IPS DF 6.9 (cell line): ENCODE measurements at regions not wholly inside any gene's neighbourhood (a gene's known extent, or its start where the extent isn't known, plus 50 kb on each side); places are given as distances from the start of the nearest gene placed in this dataset.

Experiments
- DNase-seq: peaks from one replicate; pipeline ENCODE4 v3.0.0-alpha.2; 2013; ENCODE audit warnings: low read depth, low spot score
- H3K27ac ChIP-seq: one replicate; pipeline ENCODE4 v1.5.1; 2013; ENCODE audit warnings: low read length, control low read depth
- H3K27me3 ChIP-seq: 2 replicates; pipeline ENCODE4 v1.6.1; 2013; ENCODE audit warnings: mild to moderate bottlenecking, low read length; ENCODE audit not compliant: control insufficient read depth, insufficient read depth
- H3K36me3 ChIP-seq: 2 replicates; pipeline ENCODE4 v1.6.1; 2013; ENCODE audit warnings: low read length; ENCODE audit not compliant: control insufficient read depth, insufficient read depth
- H3K4me1 ChIP-seq: 2 replicates; pipeline ENCODE4 v1.6.1; 2013; ENCODE audit warnings: low read length; ENCODE audit not compliant: control insufficient read depth, insufficient read depth
- H3K4me3 ChIP-seq: 2 replicates; pipeline ENCODE4 v1.5.1; 2013; ENCODE audit warnings: mild to moderate bottlenecking, low read length
- H3K9me3 ChIP-seq: 2 replicates; pipeline ENCODE4 v1.6.1; 2013; ENCODE audit warnings: low read length, inconsistent platforms; ENCODE audit not compliant: control insufficient read depth, insufficient read depth
- WGBS: extraction: QIAGEN DNeasy Blood & Tissue Kit; methylation state at CpG from one replicate; pipeline ENCODE4 v1.1.7; 2013; ENCODE audit warnings: mixed read lengths, missing lambda C conversion rate; ENCODE audit not compliant: insufficient read length, insufficient coverage; 5-methylcytosine and 5-hydroxymethylcytosine counted together

DNA sequence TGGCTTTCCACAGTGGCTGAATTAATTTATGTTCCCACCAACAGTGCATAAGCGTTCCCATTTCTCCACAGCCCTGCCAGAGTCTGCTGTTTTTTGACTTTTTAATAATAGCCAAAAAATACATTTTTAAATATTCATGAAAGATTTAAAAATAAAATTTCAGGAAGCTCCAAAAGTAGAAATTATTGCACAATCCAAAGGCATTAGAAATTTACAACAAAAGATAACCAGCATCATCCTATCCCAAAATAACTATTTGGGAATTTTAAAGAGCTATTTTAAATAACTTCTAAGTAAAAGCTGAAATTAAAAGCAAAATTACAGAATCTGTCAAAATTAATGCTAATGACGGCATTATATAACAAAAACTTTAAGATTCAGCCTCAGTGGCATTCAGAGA lies 131.5 kb downstream of the QDPR start:
- H3K4me3 ChIP-seq = no peak overlapping the region
- no peaks in the 10 kb centered on the region for H3K27me3 ChIP-seq
- H3K36me3 ChIP-seq = no peaks in the 10 kb centered on the region
- DNase-seq = no peak
- H3K9me3 ChIP-seq = no peaks in the 10 kb centered on the region
- no CpG with 5 or more reads among the region's 2 CpGs for WGBS
- H3K4me1 ChIP-seq = no peaks in the 10 kb centered on the region
- no peak overlapping the region for H3K27ac ChIP-seq

DNA sequence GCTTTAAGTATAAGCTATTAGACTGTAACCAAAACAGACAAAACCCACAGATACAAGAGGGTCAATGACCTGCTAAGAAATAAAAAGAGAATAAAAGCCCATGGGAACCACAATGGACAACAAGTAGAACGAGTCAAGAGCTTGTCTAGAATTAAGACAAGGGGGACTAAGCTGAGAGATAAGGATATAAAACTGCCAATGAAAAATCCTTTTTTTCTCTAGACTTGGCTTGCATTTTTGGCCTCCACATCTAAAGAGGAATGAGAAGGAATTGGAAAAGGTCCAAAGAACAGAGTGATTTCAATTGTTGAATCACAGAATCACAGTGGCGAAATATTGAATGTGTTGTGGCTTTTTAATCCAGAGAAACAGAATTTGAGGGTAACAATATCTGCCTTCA lies 135.7 kb downstream of the QDPR start:
- no CpG with 5 or more reads among the region's 2 CpGs for WGBS
- Histone ChIP-seq H3K36me3 (no peaks in the 10 kb centered on the region), H3K4me3 (no peak overlapping the region), H3K27ac (no peak overlapping the region), H3K27me3 (no peaks in the 10 kb centered on the region), H3K4me1 (no peaks in the 10 kb centered on the region), H3K9me3 (no peaks in the 10 kb centered on the region)
- DNase-seq = no peak

DNA sequence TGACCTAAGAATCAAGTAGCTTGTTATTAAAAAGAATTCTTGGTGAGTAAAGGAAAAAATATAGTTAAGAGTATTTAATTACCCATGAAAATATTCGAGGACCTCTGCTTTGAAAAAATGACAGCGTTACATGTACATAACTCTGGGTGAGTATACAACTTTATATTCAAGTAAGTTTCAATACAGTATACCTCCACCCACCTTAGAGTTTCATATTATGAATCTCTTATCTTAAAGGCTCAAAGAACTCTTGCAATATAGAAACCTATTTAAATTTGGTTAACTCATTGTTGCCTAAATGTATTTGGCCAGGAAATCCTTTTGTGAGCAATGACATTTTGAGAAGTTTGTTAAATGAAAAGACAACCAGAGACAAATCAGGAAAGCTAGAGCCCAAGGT lies 138.2 kb downstream of the QDPR start:
- H3K9me3 ChIP-seq = no peaks in the 10 kb centered on the region
- H3K27ac ChIP-seq = no peak overlapping the region
- H3K4me3 ChIP-seq = no peak overlapping the region
- no peak for DNase-seq
- WGBS = no CpG with 5 or more reads among the region's 2 CpGs
- H3K36me3 ChIP-seq = no peaks in the 10 kb centered on the region
- no peaks in the 10 kb centered on the region for H3K4me1 ChIP-seq
- no peaks in the 10 kb centered on the region for H3K27me3 ChIP-seq

DNA sequence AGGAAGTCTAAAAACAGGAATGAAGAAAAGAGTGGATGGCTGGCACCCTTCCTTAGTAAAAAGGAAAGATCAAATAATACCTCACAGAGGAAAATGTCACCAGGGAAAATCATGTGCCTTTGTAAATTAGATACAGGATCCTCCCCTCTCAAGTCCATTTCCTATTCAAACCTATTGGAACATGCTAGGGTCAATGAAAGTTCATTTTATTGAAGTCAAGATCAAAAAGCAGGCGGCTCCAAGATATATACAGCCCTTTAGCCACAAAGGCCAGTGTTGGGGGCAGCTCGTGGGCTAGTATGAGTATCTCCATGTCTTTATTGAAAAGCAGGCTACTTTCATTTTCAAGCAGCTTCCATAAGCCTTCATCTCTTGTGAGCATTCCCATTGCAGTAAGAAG lies 141.1 kb downstream of the QDPR start:
- whole genome bisulfite sequencing = no CpG with 5 or more reads among the region's 2 CpGs
- Histone ChIP-seq H3K27me3 (no peaks in the 10 kb centered on the region), H3K27ac (no peak overlapping the region), H3K4me3 (no peak overlapping the region), H3K9me3 (no peaks in the 10 kb centered on the region), H3K4me1 (no peaks in the 10 kb centered on the region), H3K36me3 (no peaks in the 10 kb centered on the region)
- DNase-seq = no peak

DNA sequence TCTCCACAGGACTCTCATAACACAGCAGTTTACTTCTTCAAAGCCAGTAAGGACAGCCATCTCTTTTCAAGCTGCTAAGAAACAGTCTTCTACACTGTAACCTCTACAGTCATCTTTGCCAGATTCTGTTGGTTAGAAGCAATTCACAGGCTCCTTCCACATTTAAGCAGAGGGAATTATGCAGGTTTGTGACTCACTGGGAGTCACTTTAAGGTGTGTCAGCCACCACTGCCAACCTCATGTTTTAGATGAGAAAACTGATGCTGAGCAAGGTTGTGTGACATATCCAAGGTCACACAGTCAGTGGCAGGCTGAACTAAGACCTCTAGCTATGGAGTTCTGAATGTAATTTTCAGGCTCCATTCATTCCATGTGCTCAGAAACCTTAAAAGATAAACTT lies 143.5 kb downstream of the QDPR start:
- no peaks in the 10 kb centered on the region for H3K27me3 ChIP-seq
- H3K4me3 ChIP-seq = no peak overlapping the region
- no peaks in the 10 kb centered on the region for H3K36me3 ChIP-seq
- DNase-seq = no peak
- no peak overlapping the region for H3K27ac ChIP-seq
- no peaks in the 10 kb centered on the region for H3K9me3 ChIP-seq
- H3K4me1 ChIP-seq = no peaks in the 10 kb centered on the region

DNA sequence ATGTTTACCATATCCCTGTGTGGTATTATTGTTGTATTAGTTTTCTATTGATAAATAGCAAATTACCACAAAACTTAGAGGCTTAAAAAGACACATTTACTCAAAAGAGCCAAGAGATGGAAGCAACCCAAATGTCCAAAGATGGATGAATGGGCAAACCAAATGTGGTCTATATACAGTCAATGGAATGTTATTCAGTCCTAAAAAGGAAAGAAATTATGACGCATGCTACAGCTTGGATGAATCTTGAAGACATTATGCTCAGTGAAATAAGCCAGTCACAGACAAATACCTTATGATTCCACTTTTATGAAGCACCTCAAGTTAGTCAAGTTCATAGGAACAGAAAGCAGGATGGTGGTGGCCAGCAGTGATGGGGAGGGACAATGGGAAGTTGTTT lies 144.7 kb downstream of the QDPR start:
- no CpG with 5 or more reads among the region's 1 CpG for WGBS
- H3K4me1 ChIP-seq = no peaks in the 10 kb centered on the region
- H3K27me3 ChIP-seq = no peaks in the 10 kb centered on the region
- H3K27ac ChIP-seq = no peak overlapping the region
- no peak overlapping the region for H3K4me3 ChIP-seq
- DNase-seq = no peak
- H3K9me3 ChIP-seq = no peaks in the 10 kb centered on the region
- no peaks in the 10 kb centered on the region for H3K36me3 ChIP-seq

DNA sequence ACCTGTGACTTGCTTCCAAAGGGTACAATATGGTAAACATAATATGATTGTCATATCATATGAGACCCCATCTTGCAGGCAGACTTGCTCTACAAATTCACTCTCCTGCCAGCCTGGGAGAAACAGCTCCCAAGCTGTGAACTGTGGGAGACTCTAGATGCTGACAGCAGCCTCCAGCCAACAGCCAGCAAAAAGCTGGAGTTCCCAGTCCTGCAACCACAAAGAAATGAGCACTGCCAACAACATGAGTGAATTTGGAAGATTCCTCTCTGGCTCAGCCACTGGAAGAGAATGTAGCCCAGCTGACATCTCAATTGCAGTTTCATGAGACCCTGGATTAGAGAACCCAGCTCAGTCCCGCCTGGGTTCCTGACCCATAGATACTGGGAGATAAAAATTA lies 145.4 kb downstream of the QDPR start:
- Histone ChIP-seq H3K4me3 (no peak overlapping the region), H3K27ac (no peak overlapping the region), H3K9me3 (no peaks in the 10 kb centered on the region), H3K36me3 (no peaks in the 10 kb centered on the region), H3K27me3 (no peaks in the 10 kb centered on the region), H3K4me1 (no peaks in the 10 kb centered on the region)
- no CpG with 5 or more reads among the region's 1 CpG for WGBS
- no peak for DNase-seq

DNA sequence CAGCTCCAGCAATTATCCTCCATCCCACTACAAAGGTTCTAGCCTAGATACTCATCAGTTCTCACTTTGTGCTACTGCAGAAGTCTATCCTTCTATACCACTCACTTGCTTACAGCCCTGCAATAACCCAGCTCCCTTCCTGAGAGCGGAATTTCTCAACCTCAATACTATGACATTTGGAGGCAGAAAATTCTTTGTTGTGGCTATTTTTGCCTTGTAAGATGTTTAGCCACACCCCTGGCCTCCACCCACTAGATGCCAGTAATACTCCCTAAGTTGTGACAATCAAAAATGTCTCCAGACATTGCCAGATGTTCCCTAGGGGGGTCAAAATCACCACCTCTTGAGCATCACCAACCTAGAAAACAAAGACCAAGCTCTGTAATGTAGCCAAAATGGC lies 149.5 kb downstream of the QDPR start:
- no peak for DNase-seq
- no peaks in the 10 kb centered on the region for H3K9me3 ChIP-seq
- no peak overlapping the region for H3K27ac ChIP-seq
- H3K27me3 ChIP-seq = no peaks in the 10 kb centered on the region
- H3K4me3 ChIP-seq = no peak overlapping the region
- H3K36me3 ChIP-seq = no peaks in the 10 kb centered on the region
- H3K4me1 ChIP-seq = no peaks in the 10 kb centered on the region
- WGBS = no CpG with 5 or more reads among the region's 1 CpG

DNA sequence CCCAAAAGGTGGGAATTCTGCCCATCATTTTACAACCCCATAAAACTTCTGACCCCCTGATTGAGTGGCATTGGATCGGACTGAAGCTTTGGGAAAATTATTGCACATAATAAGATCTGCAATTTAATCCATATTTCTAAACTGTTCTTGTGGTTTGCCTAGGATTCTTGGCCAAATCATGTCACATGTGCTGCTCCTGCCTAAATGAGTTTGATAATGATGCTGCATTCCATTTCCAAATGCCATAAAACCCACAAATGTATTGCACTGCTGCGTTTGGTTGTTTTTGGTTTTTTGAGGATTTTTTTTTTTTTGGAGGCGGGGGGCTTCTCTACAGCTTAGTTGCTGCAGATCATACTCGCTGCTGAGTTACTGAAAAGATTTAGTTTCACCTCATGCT lies 153.6 kb downstream of the QDPR start:
- H3K27ac ChIP-seq = no peak overlapping the region
- no peak for DNase-seq
- no peaks in the 10 kb centered on the region for H3K36me3 ChIP-seq
- no peaks in the 10 kb centered on the region for H3K9me3 ChIP-seq
- H3K27me3 ChIP-seq = no peaks in the 10 kb centered on the region
- no CpG with 5 or more reads among the region's 4 CpGs for WGBS
- no peak overlapping the region for H3K4me3 ChIP-seq
- H3K4me1 ChIP-seq = no peaks in the 10 kb centered on the region

DNA sequence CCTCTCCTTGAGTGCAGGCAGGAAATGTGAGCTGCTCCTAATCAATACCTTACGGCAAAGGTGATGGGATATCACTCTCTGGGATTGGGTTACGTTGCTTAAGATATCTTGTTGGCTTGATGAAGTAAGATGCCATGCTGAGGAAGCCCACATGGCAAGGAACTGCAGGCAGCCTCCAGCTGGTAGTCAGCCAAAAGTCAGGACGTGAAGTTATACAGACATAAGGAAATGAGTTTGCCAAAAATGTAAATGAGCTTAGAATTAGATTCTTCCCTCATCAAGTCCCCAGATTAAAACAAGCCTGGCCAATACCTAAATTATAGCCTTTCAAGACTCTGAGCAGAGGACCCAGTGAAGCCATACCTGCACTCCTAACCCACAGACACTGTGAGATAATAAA lies 155.0 kb downstream of the QDPR start:
- no CpG with 5 or more reads among the region's 3 CpGs for WGBS
- H3K27ac ChIP-seq = no peak overlapping the region
- DNase-seq = no peak
- no peak overlapping the region for H3K4me3 ChIP-seq
- no peaks in the 10 kb centered on the region for H3K4me1 ChIP-seq
- no peaks in the 10 kb centered on the region for H3K9me3 ChIP-seq
- no peaks in the 10 kb centered on the region for H3K27me3 ChIP-seq
- no peaks in the 10 kb centered on the region for H3K36me3 ChIP-seq

DNA sequence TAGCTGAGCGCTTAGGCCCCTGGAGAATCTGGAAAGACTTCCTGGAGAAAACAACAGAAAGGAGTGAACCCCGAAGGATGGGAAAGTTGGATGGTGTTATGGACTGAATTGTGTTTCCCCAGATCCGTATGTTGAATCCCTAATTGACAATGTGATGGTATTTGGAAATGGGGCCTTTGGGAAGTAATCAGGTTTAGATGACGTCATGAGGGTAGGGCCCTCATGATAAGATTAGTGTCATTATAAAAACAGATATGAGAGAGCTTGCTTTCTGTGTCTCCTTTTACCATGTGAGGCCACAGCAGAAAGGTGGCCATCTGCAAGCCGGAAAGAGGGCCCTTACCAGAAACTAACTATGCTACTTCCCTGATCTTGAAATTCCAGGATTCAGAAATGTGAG lies 159.5 kb downstream of the QDPR start:
- Histone ChIP-seq H3K4me1 (no peaks in the 10 kb centered on the region; the same call in 1 of the 2 replicates), H3K27ac (no peak overlapping the region), H3K36me3 (no peaks in the 10 kb centered on the region), H3K27me3 (no peaks in the 10 kb centered on the region), H3K9me3 (no peaks in the 10 kb centered on the region), H3K4me3 (no peak overlapping the region)
- no peak for DNase-seq
- WGBS = no CpG with 5 or more reads among the region's 5 CpGs
